Hepatocyte (in vitro differentiated cells): ENCODE measurements at regions not wholly inside any gene's neighbourhood (a gene's known extent, or its start where the extent isn't known, plus 50 kb on each side); places are given as distances from the start of the nearest gene placed in this dataset.
"Not testable (repeated sequence)": the region's sequence is repeated elsewhere in the genome, so short reads cannot be mapped to it uniquely, and the experiment has no call there.

Experiments
- CTCF ChIP-seq: fragments of 200-600 bp; sonication (generic); IDR thresholded peaks from 2 replicates; pipeline ENCODE4 v1.5.1; 2016; ENCODE audit warnings: antibody characterized with exemption, mild to moderate bottlenecking; ENCODE audit not compliant: poor library complexity
- EZH2 ChIP-seq: fragments of 200-600 bp; sonication (generic); IDR thresholded peaks from 2 replicates; pipeline ENCODE4 v1.6.1; 2016; ENCODE audit warnings: antibody characterized with exemption, mild to moderate bottlenecking, borderline replicate concordance
- EZH2phosphoT487 ChIP-seq: fragments of 200-600 bp; sonication (generic); IDR thresholded peaks from one replicate; pipeline ENCODE4 v1.6.1; 2018; ENCODE audit warnings: antibody characterized with exemption, mild to moderate bottlenecking, low read depth, moderate library complexity; ENCODE audit not compliant: unreplicated experiment, severe bottlenecking

- not testable (repeated sequence) for TF ChIP-seq CTCF, EZH2phosphoT487, EZH2
These were observed 1174.9 kb downstream of the PLA2G4A start for GRCh38 chr1:188003687-188004086.
